ENCODE measurements at regions not wholly inside any gene's neighbourhood (a gene's known extent, or its start where the extent isn't known, plus 50 kb on each side); places are given as distances from the start of the nearest gene placed in this dataset.

- TF ChIP-seq POLR2A (IDR thresholded peaks at IDR 0.05) = no peak
- TF ChIP-seq, protein P1, sequence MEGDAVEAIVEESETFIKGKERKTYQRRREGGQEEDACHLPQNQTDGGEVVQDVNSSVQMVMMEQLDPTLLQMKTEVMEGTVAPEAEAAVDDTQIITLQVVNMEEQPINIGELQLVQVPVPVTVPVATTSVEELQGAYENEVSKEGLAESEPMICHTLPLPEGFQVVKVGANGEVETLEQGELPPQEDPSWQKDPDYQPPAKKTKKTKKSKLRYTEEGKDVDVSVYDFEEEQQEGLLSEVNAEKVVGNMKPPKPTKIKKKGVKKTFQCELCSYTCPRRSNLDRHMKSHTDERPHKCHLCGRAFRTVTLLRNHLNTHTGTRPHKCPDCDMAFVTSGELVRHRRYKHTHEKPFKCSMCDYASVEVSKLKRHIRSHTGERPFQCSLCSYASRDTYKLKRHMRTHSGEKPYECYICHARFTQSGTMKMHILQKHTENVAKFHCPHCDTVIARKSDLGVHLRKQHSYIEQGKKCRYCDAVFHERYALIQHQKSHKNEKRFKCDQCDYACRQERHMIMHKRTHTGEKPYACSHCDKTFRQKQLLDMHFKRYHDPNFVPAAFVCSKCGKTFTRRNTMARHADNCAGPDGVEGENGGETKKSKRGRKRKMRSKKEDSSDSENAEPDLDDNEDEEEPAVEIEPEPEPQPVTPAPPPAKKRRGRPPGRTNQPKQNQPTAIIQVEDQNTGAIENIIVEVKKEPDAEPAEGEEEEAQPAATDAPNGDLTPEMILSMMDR (IDR thresholded peaks at IDR 0.05) = no peak
Observed at GRCh38 chr11:92763336-92763735, 206.1 kb upstream of the MTNR1B start.

Measured in esophagus squamous epithelium (tissue), 4 donors.